IMR-90 (cell line): ENCODE measurements at regions not wholly inside any gene's neighbourhood (a gene's known extent, or its start where the extent isn't known, plus 50 kb on each side); places are given as distances from the start of the nearest gene placed in this dataset.

Source experiments
- ATAC-seq: fragments of 200-7000 bp; cut with Tn5 transposase; 2 replicates; pipeline ENCODE4 v1.9.1; 2020; ENCODE audit warnings: low read depth, mild to moderate bottlenecking, moderate library complexity
- BruUV-seq: library from RNA; stranded (reverse); fragments of 400-500 nt; replicated peaks from 2 replicates; lab custom pipeline; 2021; lab: Mats Ljungman, UMichigan
- CTCF ChIA-PET: fragments of 300-600 bp; formaldehyde crosslinking; extraction: SDS; loops from one replicate; lab custom pipeline; 2021; ENCODE audit warnings: antibody characterized with exemption; lab: Yijun Ruan, JAX
- POLR2A ChIA-PET: fragments of 300-600 bp; sonication (Branson Sonifier 250); formaldehyde crosslinking; loops from one replicate; lab custom pipeline; 2022; ENCODE audit warnings: antibody characterized with exemption; ENCODE audit not compliant: unreplicated experiment; lab: Charles Lee
- DNase-seq: peaks from one replicate; pipeline ENCODE4 v3.0.0; 2013
- H2AFZ ChIP-seq: replicated peaks from 2 replicates; pipeline ENCODE3; 2013; ENCODE audit warnings: low read length, mild to moderate bottlenecking; ENCODE audit not compliant: poor library complexity
- H2AK5ac ChIP-seq: 2 replicates; pipeline ENCODE4 v1.6.1; 2013; ENCODE audit warnings: low read depth, low read length, inconsistent platforms
- H2AK9ac ChIP-seq: replicated peaks from 2 replicates; pipeline ENCODE3; 2013; ENCODE audit warnings: mild to moderate bottlenecking, low read depth, low read length, moderate library complexity; ENCODE audit not compliant: poor library complexity
- H2BK120ac ChIP-seq: 2 replicates; pipeline ENCODE4 v1.6.1; 2013; ENCODE audit warnings: low read depth, low read length, inconsistent platforms
- H2BK15ac ChIP-seq: 3 replicates; pipeline ENCODE4 v1.6.1; 2013; ENCODE audit warnings: low read depth, low read length, inconsistent platforms
- H2BK20ac ChIP-seq: 2 replicates; pipeline ENCODE4 v1.6.1; 2013; ENCODE audit warnings: low read depth, mild to moderate bottlenecking, inconsistent platforms, low read length, moderate library complexity
- H2BK5ac ChIP-seq: 2 replicates; pipeline ENCODE4 v1.6.1; 2013; ENCODE audit warnings: mild to moderate bottlenecking, low read depth, low read length, inconsistent platforms; ENCODE audit not compliant: poor library complexity, severe bottlenecking
- H3K14ac ChIP-seq: replicated peaks from 2 replicates; pipeline ENCODE4 v1.6.1; 2013; ENCODE audit warnings: low read depth, low read length, inconsistent platforms
- H3K18ac ChIP-seq: 2 replicates; pipeline ENCODE4 v1.6.1; 2013; ENCODE audit warnings: low read depth, low read length, control low read depth
- H3K23ac ChIP-seq: 2 replicates; pipeline ENCODE4 v1.6.1; 2013; ENCODE audit warnings: low read depth, low read length, inconsistent platforms
- H3K27ac ChIP-seq: 2 replicates; pipeline ENCODE4 v1.5.1; 2013; ENCODE audit warnings: mild to moderate bottlenecking, control low read depth, low read length; ENCODE audit not compliant: insufficient read depth
- H3K27me3 ChIP-seq: 2 replicates; pipeline ENCODE4 v1.6.1; 2013; ENCODE audit warnings: low read length; ENCODE audit not compliant: control insufficient read depth, insufficient read depth
- H3K36me3 ChIP-seq: 2 replicates; pipeline ENCODE4 v1.6.1; 2013; ENCODE audit warnings: low read length, mixed read lengths; ENCODE audit not compliant: control insufficient read depth, insufficient read depth
- H3K4ac ChIP-seq: 2 replicates; pipeline ENCODE4 v1.6.1; 2013; ENCODE audit warnings: low read depth, low read length, inconsistent platforms
- H3K4me1 ChIP-seq: 2 replicates; pipeline ENCODE4 v1.6.1; 2013; ENCODE audit warnings: low read length, mixed read lengths; ENCODE audit not compliant: control insufficient read depth, insufficient read depth
- H3K4me2 ChIP-seq: 2 replicates; pipeline ENCODE4 v1.6.1; 2013; ENCODE audit warnings: low read depth, mild to moderate bottlenecking, control low read depth, low read length, moderate library complexity
- H3K4me3 ChIP-seq: 2 replicates; pipeline ENCODE4 v1.5.1; 2013; ENCODE audit warnings: low read depth, mild to moderate bottlenecking, control low read depth, low read length, moderate library complexity; ENCODE audit not compliant: insufficient read depth
- H3K56ac ChIP-seq: 2 replicates; pipeline ENCODE4 v1.6.1; 2013; ENCODE audit warnings: low read length, inconsistent platforms; ENCODE audit not compliant: insufficient read depth; ENCODE audit errors: extremely low read depth
- H3K79me1 ChIP-seq, 2 experiments: 2 replicates each; pipeline ENCODE4 v1.6.1; 2013; ENCODE audit warnings: low read length in 2 of 2, inconsistent platforms in 1 of 2, low read depth in 1 of 2
- H3K9ac ChIP-seq: 2 replicates; pipeline ENCODE4 v1.6.1; 2013; ENCODE audit warnings: low read depth, low read length, control low read depth
- H3K9me1 ChIP-seq: 2 replicates; pipeline ENCODE4 v1.6.1; 2013; ENCODE audit warnings: low read length, inconsistent platforms; ENCODE audit not compliant: insufficient read depth
- H3K9me3 ChIP-seq: 2 replicates; pipeline ENCODE4 v1.6.1; 2013; ENCODE audit warnings: low read length; ENCODE audit not compliant: control insufficient read depth, insufficient read depth
- H4K20me1 ChIP-seq: 2 replicates; pipeline ENCODE4 v1.6.1; 2013; ENCODE audit warnings: low read length, inconsistent platforms; ENCODE audit not compliant: insufficient read depth
- H4K5ac ChIP-seq: 2 replicates; pipeline ENCODE4 v1.6.1; 2013; ENCODE audit warnings: mild to moderate bottlenecking, low read depth, low read length, control low read depth
- H4K8ac ChIP-seq, 2 experiments: 2 replicates each; pipeline ENCODE4 v1.6.1; 2013; ENCODE audit warnings: low read depth in 2 of 2, low read length in 2 of 2, control low read depth in 1 of 2, inconsistent platforms in 1 of 2
- H4K91ac ChIP-seq: 2 replicates; pipeline ENCODE4 v1.6.1; 2013; ENCODE audit warnings: low read depth, low read length, inconsistent platforms; ENCODE audit not compliant: insufficient read depth
- BHLHE40 ChIP-seq: fragments of 150-350 bp; IDR thresholded peaks from 2 replicates; pipeline ENCODE4 v1.6.1; 2016; ENCODE audit warnings: mild to moderate bottlenecking, low read depth, low read length
- CTCF ChIP-seq: conservative IDR thresholded peaks from 2 replicates; pipeline ENCODE4 v1.5.1; 2012; ENCODE audit warnings: mild to moderate bottlenecking, low read depth, low read length, improper control_type of control experiment
- ELK1 ChIP-seq: fragments of 150-350 bp; IDR thresholded peaks from 2 replicates; pipeline ENCODE4 v1.6.1; 2016; ENCODE audit warnings: low read depth, mild to moderate bottlenecking, low read length, moderate library complexity, borderline replicate concordance
- FOS ChIP-seq: fragments of 150-350 bp; IDR thresholded peaks from 2 replicates; pipeline ENCODE4 v1.6.1; 2016; ENCODE audit warnings: low read depth, low read length
- RAD21 ChIP-seq: IDR thresholded peaks from 2 replicates; pipeline ENCODE4 v1.6.1; 2012; ENCODE audit warnings: low read length, improper control_type of control experiment
- dilution Hi-C: fragments of 300-500 bp; cut with HindIII; formaldehyde crosslinking; loops from one replicate; pipeline ENCODE4 v1.14.3; 2018; ENCODE audit warnings: low sequenced_read_pairs; ENCODE audit not compliant: unreplicated experiment
- in situ Hi-C: fragments of 300-500 bp; cut with MboI; formaldehyde crosslinking; loops from 3 replicates; pipeline ENCODE4 v1.14.3; 2019; ENCODE audit warnings: low sequenced_read_pairs, inconsistent platforms, mixed read lengths
- intact Hi-C: fragments of 100-400 bp; cut with micrococcal nuclease; formaldehyde crosslinking; loops from 2 replicates; pipeline ENCODE4 v1.10.0; 2022

GRCh38 chr1:60715970-60716369 is 366.4 kb upstream of the NFIA start:
- no peak overlapping the region for H3K56ac ChIP-seq
- CTCF ChIA-PET = no interaction called here
- H3K79me1 ChIP-seq = no peaks in the 10 kb centered on the region
- no peak overlapping the region for H2AK5ac ChIP-seq
- H3K4ac ChIP-seq = no peak overlapping the region
- H2BK15ac ChIP-seq = no peak overlapping the region
- H4K91ac ChIP-seq = no peak overlapping the region
- no peak overlapping the region for H3K14ac ChIP-seq
- no peaks in the 10 kb centered on the region for H3K36me3 ChIP-seq
- no peaks in the 10 kb centered on the region for H3K9me1 ChIP-seq
- dilution Hi-C loops = no loop called here
- H4K8ac ChIP-seq = no peak overlapping the region
- H2BK120ac ChIP-seq = no peak overlapping the region
- no peak overlapping the region for H2BK5ac ChIP-seq
- H4K20me1 ChIP-seq = no peaks in the 10 kb centered on the region
- H3K27ac ChIP-seq = no peak overlapping the region
- no TSS peak for BruUV-seq
- H3K4me1 ChIP-seq = no peaks in the 10 kb centered on the region
- no peak overlapping the region for H3K18ac ChIP-seq
- intact Hi-C loops = no loop called here
- no peak overlapping the region for H4K5ac ChIP-seq
- TF ChIP-seq BHLHE40 (no peak), RAD21 (no peak), CTCF (no peak), FOS (no peak), ELK1 (no peak)
- H2AFZ ChIP-seq = no peak overlapping the region
- no peaks in the 10 kb centered on the region for H3K27me3 ChIP-seq
- POLR2A ChIA-PET = no interaction called here
- DNase-seq (no peak), ATAC-seq (no peak)
- H2BK20ac ChIP-seq = no peak overlapping the region
- in situ Hi-C loops = no loop called here
- H3K9ac ChIP-seq = no peak overlapping the region
- no peak overlapping the region for H2AK9ac ChIP-seq
- H3K4me2 ChIP-seq = no peak overlapping the region
- no peak overlapping the region for H3K4me3 ChIP-seq
- H3K23ac ChIP-seq = no peak overlapping the region
- H3K9me3 ChIP-seq = no peaks in the 10 kb centered on the region; the same call in 1 of the 2 replicates
